Limb (tissue), 2 donors: ENCODE measurements at regions not wholly inside any gene's neighbourhood (a gene's known extent, or its start where the extent isn't known, plus 50 kb on each side); places are given as distances from the start of the nearest gene placed in this dataset.
A peak's percentile ranks its signal among the peaks of the same experiment; 100 is the strongest.

Experiments used
- DNase-seq, 2 donors: peaks; one replicate each; pipeline ENCODE4 v3.0.0-alpha.2; 2016; ENCODE audit errors: extremely low spot score in 2 of 2

GRCh38 chr1:220363196-220363837 lies 91.1 kb upstream of the RAB3GAP2 start:
- DNase-seq: no peak

DNA sequence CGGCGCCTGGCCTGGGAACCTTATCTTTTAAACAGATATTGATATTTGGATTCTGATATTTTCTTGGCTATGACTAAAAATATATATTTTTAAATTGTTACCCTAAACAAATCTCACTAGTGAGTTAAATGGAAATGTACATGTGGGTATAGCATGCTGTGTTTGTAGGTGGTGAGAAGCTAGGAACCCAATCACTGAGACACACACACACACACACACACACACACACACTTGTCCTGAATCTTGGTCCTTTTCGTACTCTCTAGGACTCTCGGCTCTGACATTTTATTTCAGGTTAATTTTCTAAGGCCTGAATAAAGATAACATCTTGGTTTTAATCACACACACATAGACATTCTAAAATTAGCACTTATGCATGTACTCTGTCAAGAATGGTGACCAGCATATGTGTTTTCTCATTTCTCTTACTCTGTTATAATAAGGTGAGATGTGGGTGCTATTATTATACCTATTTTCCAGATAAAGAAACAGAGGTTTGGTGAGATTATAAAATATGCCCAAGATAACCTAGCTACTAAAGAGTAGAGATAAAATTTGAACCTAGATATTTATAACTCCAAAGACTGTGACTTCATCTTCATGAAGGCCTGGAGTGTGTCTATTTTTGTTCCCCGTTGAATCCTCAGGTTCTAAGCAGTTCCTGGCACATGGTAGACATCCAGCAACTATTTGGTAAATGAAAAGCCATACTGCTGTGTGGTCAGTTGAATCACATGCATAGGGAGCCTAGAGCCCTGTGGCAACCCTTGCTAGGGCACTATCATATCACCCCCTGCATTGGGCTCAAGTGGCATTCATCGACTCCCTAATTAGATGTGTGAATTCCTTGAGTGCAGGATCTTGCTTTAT lies 85.0 kb upstream of the RAB3GAP2 start:
- no peak for DNase-seq

GRCh38 chr1:220353229-220354012 lies 81.2 kb upstream of the RAB3GAP2 start:
- DNase-seq: no peak

DNA sequence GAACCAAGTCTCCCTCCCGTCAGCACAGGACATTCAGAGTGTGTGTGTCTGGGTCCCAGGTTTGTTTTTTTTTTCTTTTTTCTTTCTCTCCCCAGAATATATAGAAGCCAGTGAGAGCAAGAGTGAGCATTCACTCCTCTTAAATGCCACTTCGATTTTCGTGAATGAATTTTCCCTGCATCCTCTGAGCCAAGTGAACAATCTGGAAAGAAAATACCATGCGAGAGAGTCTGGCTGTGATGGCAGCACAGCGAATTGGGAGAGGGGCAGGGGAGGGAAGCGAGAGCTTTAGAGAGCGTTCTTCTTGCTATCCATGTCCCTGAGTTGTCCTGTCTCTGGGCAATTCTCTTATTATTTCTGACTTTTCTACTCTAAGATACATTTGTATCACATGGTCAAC lies 76.0 kb upstream of the RAB3GAP2 start:
- no peak for DNase-seq

- no peak for DNase-seq
Observed at GRCh38 chr1:220347654-220348175, 75.5 kb upstream of the RAB3GAP2 start.

- DNase-seq: no peak
Observed at GRCh38 chr1:220344745-220345144, 72.5 kb upstream of the RAB3GAP2 start.

DNA sequence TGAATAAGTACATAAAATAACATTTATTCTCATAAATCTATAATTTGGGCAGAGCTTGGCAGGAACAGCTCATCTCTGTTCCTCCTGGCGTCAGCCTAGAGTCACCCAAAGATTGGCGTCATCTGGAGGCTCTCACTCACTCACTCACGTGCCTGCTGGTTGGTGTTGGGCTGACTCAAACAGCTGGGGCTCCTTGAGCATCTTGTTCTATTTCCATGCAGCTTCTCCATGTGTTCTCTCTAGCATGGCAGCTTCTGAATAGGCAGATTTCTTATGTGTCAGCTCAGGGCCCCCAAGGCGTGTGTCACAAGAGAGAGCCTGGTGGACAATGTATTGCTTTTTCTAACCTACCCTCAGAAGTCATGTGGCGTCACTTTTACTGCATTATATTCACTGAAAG lies 70.6 kb upstream of the RAB3GAP2 start:
- no peak for DNase-seq

DNA sequence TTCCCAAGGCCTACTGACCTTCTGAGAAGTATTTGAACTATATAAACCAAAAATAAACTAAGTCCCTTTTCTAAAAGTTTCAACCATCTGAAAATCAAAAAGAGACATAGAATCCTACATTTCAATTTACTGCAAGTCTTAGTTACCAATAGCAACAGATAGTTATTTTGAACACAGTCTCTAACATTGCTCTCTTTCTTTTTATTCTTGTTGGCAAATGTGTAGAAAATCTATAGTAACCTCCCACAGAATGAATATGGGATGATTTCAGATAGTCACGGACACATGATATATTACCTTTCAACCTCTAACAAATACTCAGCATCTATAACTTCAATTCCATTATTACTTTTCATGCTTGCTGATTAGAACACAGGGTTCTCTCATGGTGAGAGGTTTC lies 68.9 kb upstream of the RAB3GAP2 start:
- DNase-seq: peak in 1 of 2 donors; percentile 43

GRCh38 chr1:220339581-220339980 lies 67.3 kb upstream of the RAB3GAP2 start:
- DNase-seq: no peak

GRCh38 chr1:220338759-220339158 lies 66.5 kb upstream of the RAB3GAP2 start:
- DNase-seq: no peak

DNA sequence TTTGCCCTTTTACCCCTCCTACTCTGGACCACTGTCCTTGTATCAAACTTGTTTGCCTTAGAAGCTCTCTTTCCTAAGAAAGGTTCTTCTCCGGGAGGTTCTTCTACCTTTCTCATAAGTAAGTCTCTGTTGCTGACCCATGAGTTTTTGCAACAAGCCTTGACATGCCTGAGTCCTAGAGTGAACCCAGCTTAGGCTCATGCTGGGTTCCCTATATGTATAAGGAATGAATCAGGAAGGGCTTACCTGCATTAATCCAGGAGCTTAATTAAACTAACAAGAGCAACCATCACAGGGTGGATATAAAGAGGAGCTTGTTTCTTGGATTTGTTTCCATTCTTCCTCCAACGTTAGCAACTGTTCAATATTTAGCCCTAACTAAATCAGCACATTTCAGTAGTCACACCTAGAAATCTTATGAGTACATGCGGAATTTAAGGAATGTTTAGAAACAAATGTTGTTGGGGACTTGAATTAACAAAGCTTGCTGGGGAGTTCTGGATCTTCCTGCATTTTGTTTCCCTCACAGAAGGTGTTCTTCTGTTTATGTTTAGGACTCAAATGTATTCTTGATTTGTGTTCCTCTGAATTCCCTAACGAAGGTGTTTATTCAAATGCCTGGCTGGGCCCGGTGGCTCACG lies 64.3 kb upstream of the RAB3GAP2 start:
- no peak for DNase-seq

DNA sequence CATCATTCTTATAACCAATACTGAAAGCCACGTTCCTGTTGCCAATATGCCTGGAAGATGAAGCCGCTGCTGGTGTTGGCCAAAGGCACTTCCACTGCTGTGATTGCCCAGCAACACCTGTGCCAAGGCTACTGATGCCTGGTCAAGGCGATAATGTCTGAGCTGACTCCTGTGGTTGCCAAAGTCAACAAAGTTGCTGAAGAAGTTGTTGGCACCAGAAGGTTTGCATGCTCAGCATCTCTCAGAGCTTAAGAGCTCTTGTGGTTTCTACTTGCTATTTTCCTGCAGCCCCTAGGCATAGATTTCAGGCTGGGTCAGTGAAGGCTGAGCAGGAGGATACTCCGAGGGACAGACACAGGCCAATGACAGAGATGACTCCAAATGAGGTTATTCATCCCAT lies 63.4 kb upstream of the RAB3GAP2 start:
- no peak for DNase-seq

- DNase-seq: no peak
Observed at GRCh38 chr1:220331318-220331717, 59.1 kb upstream of the RAB3GAP2 start.

DNA sequence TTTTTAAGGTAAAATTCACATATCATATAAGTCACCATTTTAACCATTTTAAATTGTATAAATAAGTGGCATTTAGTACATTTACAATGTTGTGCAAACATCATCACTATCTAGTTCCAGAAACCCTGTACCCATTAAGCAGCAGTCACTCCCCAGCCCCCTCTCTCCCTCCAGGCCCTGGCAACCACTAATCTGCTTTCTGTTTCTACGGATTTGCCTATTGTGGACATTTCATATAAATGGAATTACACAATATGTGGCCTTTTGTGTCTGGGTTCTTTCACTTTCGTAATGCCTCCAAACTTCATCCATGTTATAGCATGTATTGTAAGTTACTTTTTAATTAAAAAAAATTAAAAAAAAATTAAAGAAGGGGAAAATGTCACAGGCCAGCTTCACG lies 58.0 kb upstream of the RAB3GAP2 start:
- no peak for DNase-seq

- DNase-seq: no peak
Observed at GRCh38 chr1:220327106-220327505, 54.9 kb upstream of the RAB3GAP2 start.

- no peak for DNase-seq
Observed at GRCh38 chr1:220326578-220326977, 54.3 kb upstream of the RAB3GAP2 start.

- DNase-seq: no peak
Observed at GRCh38 chr1:220325306-220325995, 53.2 kb upstream of the RAB3GAP2 start.

DNA sequence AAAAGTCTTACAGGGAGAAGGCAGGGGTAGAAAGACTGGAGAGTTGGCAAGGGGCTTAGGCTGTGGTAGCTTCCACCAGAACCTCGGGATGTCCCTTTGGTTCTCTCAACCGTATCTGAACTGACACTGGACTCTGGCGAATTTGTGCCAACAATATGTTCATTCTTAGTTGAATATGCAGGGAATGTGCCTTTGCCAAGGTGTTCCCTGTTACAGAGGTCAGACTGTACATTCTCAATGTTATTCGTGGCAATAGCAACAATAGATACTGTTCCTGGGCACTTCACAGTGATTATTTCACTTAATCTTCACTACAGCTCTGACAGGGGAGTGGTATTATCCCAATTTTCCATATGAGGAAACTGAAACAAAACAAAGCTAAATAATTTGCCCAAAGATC lies 51.5 kb upstream of the RAB3GAP2 start:
- DNase-seq: no peak

DNA sequence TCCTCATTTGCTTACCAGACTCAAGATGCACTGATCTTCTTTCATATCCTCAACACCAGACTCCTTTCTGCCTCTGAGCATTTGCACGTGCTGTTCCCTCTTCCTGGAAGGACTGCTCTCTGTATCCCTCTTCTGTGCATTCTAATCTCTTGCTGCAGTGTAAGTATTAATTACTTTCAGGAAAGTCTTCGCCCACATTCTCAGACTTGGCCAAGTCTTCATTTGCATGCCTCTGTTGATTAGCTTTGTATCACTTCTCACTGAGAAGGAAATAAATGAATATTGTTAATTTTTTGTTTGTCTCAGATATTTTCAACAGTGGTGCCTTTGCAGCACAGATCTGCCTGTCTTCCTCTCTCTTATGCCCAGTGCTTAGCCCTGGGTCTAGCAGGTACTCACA lies 50.3 kb upstream of the RAB3GAP2 start:
- DNase-seq: no peak
